ENCODE measurements at regions not wholly inside any gene's neighbourhood (a gene's known extent, or its start where the extent isn't known, plus 50 kb on each side); places are given as distances from the start of the nearest gene placed in this dataset.

- Histone ChIP-seq H4K20me1 (replicated peaks; ENCODE audit: insufficient read depth) (no peaks in the 10 kb centered on the region), H3F3A (replicated peaks; ENCODE audit: low read depth) (no peaks in the 10 kb centered on the region), H2AFZ (no peak overlapping the region), H3K36me3 (ENCODE audit: insufficient read depth) (no peaks in the 10 kb centered on the region), H3K27ac (ENCODE audit: low read depth) (no peak overlapping the region), H3K27me3 (ENCODE audit: insufficient read depth) (peaks cover 12% of the 10 kb centered on the region), H3K9me2 (ENCODE audit: insufficient read depth) (no peaks in the 10 kb centered on the region), H3K4me2 (no peak overlapping the region), H3K4me1 (ENCODE audit: insufficient read depth) (peaks cover 6% of the 10 kb centered on the region; the same call in 1 of the 2 replicates), H3K4me3 (no peak overlapping the region), H3K79me2 (replicated peaks; ENCODE audit: insufficient read depth) (no peaks in the 10 kb centered on the region)
- ATAC-seq: no peak
- no peak for DNase-seq (ENCODE audit: low spot score)
- no peak overlapping the region for H3K27ac Mint-ChIP-seq
- H3K4me1 Mint-ChIP-seq: peaks cover 3% of the 10 kb centered on the region; the same call in 1 of the 3 replicates
- H3K4me3 Mint-ChIP-seq: no peak overlapping the region
- no peaks in the 10 kb centered on the region for H3K36me3 Mint-ChIP-seq (ENCODE audit: low read depth)
- no peaks in the 10 kb centered on the region for H3K9me3 Mint-ChIP-seq
- peaks cover 11% of the 10 kb centered on the region for H3K27me3 Mint-ChIP-seq (ENCODE audit: insufficient read depth, low read depth, poor library complexity)
- TF ChIP-seq POLR2AphosphoS5 (IDR thresholded peaks at IDR 0.05; ENCODE audit: low read depth) (no peak), JUNB (IDR thresholded peaks at IDR 0.05; ENCODE audit: unreplicated experiment) (no peak), EZH2phosphoT487 (IDR thresholded peaks at IDR 0.05; ENCODE audit: unreplicated experiment) (no peak), ZNF114 (CRISPR knock-in tag; IDR thresholded peaks at IDR 0.05) (no peak), CTCF (conservative IDR thresholded peaks at IDR 0.05; ENCODE audit: low read depth in 2 of 2) (no peak), STAT1 (IDR thresholded peaks at IDR 0.05; ENCODE audit: unreplicated experiment) (no peak), ETS1 (IDR thresholded peaks at IDR 0.05) (no peak), ZNF462 (CRISPR knock-in tag; IDR thresholded peaks at IDR 0.05) (no peak), EZH2 (IDR thresholded peaks at IDR 0.05; ENCODE audit: low read depth, unreplicated experiment) (no peak), CREB1 (CRISPR knock-in tag; IDR thresholded peaks at IDR 0.05; ENCODE audit: low read depth) (no peak), REST (IDR thresholded peaks at IDR 0.05; ENCODE audit: unreplicated experiment) (no peak), NANOG (IDR thresholded peaks at IDR 0.05; ENCODE audit: borderline replicate concordance) (no peak), ZNF331 (CRISPR knock-in tag; IDR thresholded peaks at IDR 0.05; ENCODE audit: low read depth) (no peak)
These were observed 175.3 kb upstream of the MIR17HG start for GRCh38 chr13:91172160-91172559.

Data from GM23338 (cell line).